BE2C (cell line): ENCODE measurements at regions not wholly inside any gene's neighbourhood (a gene's known extent, or its start where the extent isn't known, plus 50 kb on each side); places are given as distances from the start of the nearest gene placed in this dataset.

Experiments used
- DNase-seq: peaks from one replicate; pipeline ENCODE4 v3.0.0-alpha.2; 2020
- H3K27me3 ChIP-seq: fragments of 250-450 bp; sonication (Bioruptor Pico); 2 replicates; pipeline ENCODE4 v1.5.1; 2020; ENCODE audit warnings: mild to moderate bottlenecking
- H3K36me3 ChIP-seq: fragments of 250-450 bp; sonication (Bioruptor Pico); 2 replicates; pipeline ENCODE4 v1.5.1; 2020; ENCODE audit warnings: mild to moderate bottlenecking
- H3K4me1 ChIP-seq: fragments of 250-450 bp; sonication (Bioruptor Pico); 2 replicates; pipeline ENCODE4 v1.5.1; 2020
- H3K4me3 ChIP-seq: 2 replicates; pipeline ENCODE4 v1.5.1; 2011; ENCODE audit warnings: low read depth, low read length
- H3K9me3 ChIP-seq: fragments of 250-450 bp; sonication (Bioruptor Pico); 2 replicates; pipeline ENCODE4 v1.5.1; 2020
- TF ChIP-seq, protein P1 (sequence below): IDR thresholded peaks from 2 replicates; pipeline ENCODE4 v1.5.1; 2012; ENCODE audit warnings: mild to moderate bottlenecking, low read depth, low read length

DNA sequence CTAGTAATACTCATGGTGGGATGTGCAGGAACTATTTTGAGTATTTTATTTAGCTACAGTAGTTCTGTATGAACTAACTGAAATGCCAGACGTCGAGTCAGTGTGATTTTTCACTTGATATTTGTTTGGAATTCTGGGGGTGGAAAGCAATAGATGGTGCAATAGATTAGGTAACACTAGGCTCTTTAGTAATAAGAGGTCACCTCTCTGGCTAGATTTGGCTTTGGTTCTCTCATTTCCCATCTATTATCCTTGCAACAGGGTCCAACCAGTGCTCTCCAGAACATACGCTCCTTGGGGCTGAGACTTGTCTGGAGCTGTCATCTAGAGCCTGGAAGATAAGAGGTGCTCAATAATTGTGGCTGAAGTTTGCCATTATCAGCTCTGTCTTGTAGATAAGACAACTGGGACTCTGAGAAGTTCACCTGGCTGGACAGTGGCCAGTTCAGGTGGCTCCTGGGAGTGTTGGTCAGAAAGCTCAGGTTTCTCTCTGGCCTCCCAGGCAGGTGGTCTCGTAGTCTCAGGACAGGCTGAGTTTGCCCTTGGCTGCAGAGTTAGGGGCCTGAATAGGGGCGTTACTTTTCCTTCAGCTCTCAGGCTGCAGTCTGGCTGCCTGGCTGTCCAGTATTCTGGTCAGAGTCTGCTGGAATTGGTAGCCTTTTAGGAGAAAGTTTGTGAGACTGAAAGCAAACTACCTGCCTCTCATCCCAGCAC is 277.5 kb upstream of the RGMA start:
- no peak for DNase-seq
- TF ChIP-seq, protein P1, sequence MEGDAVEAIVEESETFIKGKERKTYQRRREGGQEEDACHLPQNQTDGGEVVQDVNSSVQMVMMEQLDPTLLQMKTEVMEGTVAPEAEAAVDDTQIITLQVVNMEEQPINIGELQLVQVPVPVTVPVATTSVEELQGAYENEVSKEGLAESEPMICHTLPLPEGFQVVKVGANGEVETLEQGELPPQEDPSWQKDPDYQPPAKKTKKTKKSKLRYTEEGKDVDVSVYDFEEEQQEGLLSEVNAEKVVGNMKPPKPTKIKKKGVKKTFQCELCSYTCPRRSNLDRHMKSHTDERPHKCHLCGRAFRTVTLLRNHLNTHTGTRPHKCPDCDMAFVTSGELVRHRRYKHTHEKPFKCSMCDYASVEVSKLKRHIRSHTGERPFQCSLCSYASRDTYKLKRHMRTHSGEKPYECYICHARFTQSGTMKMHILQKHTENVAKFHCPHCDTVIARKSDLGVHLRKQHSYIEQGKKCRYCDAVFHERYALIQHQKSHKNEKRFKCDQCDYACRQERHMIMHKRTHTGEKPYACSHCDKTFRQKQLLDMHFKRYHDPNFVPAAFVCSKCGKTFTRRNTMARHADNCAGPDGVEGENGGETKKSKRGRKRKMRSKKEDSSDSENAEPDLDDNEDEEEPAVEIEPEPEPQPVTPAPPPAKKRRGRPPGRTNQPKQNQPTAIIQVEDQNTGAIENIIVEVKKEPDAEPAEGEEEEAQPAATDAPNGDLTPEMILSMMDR: no peak
- Histone ChIP-seq H3K4me1 (no peaks in the 10 kb centered on the region), H3K27me3 (no peaks in the 10 kb centered on the region), H3K9me3 (no peaks in the 10 kb centered on the region), H3K36me3 (no peaks in the 10 kb centered on the region), H3K4me3 (no peak overlapping the region)

GRCh38 chr15:93362821-93363220 is 273.8 kb upstream of the RGMA start:
- Histone ChIP-seq H3K36me3 (no peaks in the 10 kb centered on the region), H3K9me3 (no peaks in the 10 kb centered on the region), H3K4me1 (no peaks in the 10 kb centered on the region), H3K4me3 (no peak overlapping the region), H3K27me3 (no peaks in the 10 kb centered on the region)
- no peak for DNase-seq
- TF ChIP-seq, protein P1: peak; percentile 16; the same call in 1 of the 2 replicates

DNA sequence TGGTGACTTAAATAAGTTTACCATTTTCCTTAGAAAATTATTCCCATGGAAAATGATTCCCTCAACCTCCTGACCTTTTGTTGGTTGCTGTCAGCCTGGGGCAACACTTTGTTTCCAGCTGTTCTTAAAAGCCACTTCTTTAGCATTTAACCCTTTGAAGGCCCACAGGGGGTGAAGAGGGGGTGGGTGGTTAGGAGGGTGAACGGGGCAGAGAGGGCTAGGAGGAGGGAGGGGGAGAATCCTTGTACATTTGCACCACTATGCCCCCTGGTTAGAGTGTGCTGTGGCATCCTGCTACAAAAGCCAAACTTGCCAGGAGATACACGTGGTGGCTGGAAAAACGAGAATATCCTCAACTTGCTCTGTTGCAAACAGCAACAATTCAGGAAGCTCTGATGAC is 273.2 kb upstream of the RGMA start:
- no peaks in the 10 kb centered on the region for H3K27me3 ChIP-seq
- no peaks in the 10 kb centered on the region for H3K4me1 ChIP-seq
- TF ChIP-seq, protein P1: no peak
- H3K9me3 ChIP-seq: no peaks in the 10 kb centered on the region
- H3K4me3 ChIP-seq: no peak overlapping the region
- no peak for DNase-seq
- no peaks in the 10 kb centered on the region for H3K36me3 ChIP-seq

GRCh38 chr15:93361703-93362102 is 272.7 kb upstream of the RGMA start:
- Histone ChIP-seq H3K4me1 (no peaks in the 10 kb centered on the region), H3K27me3 (no peaks in the 10 kb centered on the region)

GRCh38 chr15:93360976-93361375 is 272.0 kb upstream of the RGMA start:
- Histone ChIP-seq H3K4me1 (no peaks in the 10 kb centered on the region), H3K4me3 (no peak overlapping the region), H3K9me3 (no peaks in the 10 kb centered on the region), H3K27me3 (no peaks in the 10 kb centered on the region), H3K36me3 (no peaks in the 10 kb centered on the region)
- no peak for DNase-seq
- TF ChIP-seq, protein P1: no peak

More at GRCh38 chr15:93361703-93362102, 272.7 kb upstream of the RGMA start:
- Histone ChIP-seq H3K9me3 (no peaks in the 10 kb centered on the region), H3K4me3 (no peak overlapping the region), H3K36me3 (no peaks in the 10 kb centered on the region)
- TF ChIP-seq, protein P1: no peak
- no peak for DNase-seq

DNA sequence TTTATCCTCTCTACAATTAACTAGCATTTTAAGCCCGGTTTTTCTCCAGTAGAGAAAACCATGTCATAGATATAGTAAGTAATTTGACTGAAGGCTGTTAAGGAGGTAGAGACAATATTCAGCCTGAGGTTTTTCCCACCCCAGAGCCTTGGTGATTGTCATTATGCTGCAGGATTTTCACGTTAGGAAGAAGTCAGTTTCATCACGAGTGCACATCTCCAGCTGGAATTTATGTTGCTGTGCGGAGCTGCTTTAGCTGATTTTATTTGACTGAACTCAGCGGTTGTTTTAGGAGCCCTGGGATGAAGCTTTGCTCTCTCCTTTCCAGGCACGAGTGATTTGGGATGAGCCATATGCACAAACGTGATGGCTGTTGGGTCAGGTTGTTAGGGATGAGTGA is 271.3 kb upstream of the RGMA start:
- TF ChIP-seq, protein P1: no peak
- Histone ChIP-seq H3K36me3 (no peaks in the 10 kb centered on the region), H3K27me3 (no peaks in the 10 kb centered on the region), H3K4me3 (no peak overlapping the region), H3K4me1 (no peaks in the 10 kb centered on the region), H3K9me3 (no peaks in the 10 kb centered on the region)
- DNase-seq: no peak
